HG02642 (cell line): ENCODE measurements at regions not wholly inside any gene's neighbourhood (a gene's known extent, or its start where the extent isn't known, plus 50 kb on each side); places are given as distances from the start of the nearest gene placed in this dataset.

Source experiments
- ATAC-seq: cut with Tn5 transposase; IDR thresholded peaks from one replicate; pipeline ENCODE4 v1.9.1; 2021; ENCODE audit warnings: mild to moderate bottlenecking; ENCODE audit not compliant: unreplicated experiment, poor library complexity

GRCh38 chr7:88522771-88523293 is 216.1 kb upstream of the STEAP4 start:
- ATAC-seq = no peak

- ATAC-seq = no peak
Observed at GRCh38 chr7:88516429-88516828, 209.7 kb upstream of the STEAP4 start.

DNA sequence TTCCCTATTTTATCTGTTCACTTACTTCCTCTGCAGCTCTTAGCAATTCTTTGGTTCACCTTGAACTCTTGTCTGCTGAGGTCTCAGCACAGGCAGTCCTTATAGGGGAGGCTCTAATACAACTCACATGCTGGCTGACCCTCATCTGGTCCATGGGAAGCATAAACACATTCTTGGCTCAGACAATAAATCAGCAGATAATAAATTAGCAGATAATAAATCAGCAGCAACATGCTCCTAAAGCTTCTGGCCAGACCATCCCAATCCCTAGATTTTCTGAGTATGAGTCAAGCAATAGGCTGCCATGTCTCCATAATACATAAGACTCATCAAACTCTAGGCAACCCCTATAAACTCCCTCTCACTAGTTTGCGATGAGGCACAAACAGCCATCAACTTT is 208.6 kb upstream of the STEAP4 start:
- ATAC-seq = no peak

GRCh38 chr7:88509341-88509740 is 202.6 kb upstream of the STEAP4 start:
- ATAC-seq = no peak

DNA sequence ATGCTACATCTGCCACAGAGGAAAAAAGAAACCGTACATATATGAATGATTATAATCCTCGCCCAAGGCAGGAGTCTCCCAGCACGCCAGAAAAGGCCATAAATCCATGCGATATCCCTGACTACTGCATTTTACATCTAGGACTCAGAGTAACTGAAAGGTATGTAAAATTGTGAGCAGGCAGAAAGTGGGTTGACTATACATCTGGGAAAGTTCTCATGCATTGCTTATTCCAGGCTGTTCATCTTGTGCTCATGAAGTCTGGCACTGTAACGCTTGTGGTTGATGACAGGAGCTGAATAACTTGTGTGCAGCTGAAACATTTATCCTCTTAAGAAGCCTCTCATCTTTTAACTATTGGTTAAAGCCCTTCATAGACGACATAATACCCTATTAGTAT is 193.4 kb upstream of the STEAP4 start:
- ATAC-seq = no peak

GRCh38 chr7:88495881-88496725 is 189.4 kb upstream of the STEAP4 start:
- ATAC-seq = no peak

DNA sequence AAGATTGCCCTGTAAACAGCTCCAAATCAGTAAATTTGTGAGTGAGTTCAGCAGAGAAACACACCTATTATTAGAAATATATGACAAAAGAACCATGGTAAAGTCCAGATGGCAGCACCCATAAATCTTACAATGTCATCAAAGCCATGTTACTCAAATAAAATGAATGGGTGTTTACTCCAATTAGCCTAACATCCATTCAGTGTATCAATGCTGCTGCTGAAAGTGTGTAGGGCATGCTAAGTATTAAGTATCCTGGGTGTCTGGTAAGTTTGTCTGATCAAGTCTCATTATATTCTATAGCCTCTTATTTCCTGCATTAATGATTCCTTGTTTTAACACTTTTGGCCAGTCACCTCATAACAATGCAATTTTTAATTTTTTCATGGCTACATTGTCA is 185.5 kb upstream of the STEAP4 start:
- ATAC-seq = no peak

DNA sequence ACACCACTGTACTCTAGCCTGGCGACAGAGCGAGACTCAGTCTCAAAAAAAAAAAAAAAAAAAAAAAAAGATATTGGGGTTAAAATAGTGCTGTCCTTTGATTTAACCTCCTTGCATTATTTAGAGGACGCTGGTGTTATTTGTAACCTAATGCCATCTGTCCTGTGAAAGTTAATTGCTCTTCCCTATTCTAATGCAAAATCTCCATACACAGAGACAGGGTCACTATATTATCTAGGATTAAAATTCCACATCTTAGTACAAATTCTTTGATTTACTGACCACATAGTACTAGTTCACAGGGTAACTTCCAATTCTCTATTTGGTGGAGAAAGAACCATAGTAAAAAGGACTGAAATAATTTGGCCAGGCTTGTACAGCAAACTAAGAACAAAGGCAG is 184.2 kb upstream of the STEAP4 start:
- ATAC-seq = no peak

- ATAC-seq = no peak
Observed at GRCh38 chr7:88490161-88490560, 183.5 kb upstream of the STEAP4 start.

DNA sequence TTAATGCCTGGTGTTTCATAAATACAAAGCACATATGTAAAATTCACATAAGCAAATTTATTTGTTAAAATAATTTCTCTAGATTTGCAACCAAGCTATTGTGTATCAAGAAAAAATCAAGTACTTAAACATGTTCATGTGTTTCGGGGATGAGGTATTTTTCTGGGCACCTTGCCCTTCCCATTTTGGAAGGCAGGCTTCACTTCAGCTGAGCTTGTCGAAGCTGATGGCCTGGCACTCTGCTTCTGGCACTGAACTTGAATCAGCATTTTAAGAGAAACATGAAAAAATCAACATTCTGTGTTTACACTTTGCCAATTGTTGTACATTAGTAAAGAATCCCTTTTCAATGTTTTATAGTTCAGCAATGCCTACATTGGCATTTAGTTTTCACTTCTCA is 179.1 kb upstream of the STEAP4 start:
- ATAC-seq = no peak

GRCh38 chr7:88484551-88484950 is 177.9 kb upstream of the STEAP4 start:
- ATAC-seq = no peak

DNA sequence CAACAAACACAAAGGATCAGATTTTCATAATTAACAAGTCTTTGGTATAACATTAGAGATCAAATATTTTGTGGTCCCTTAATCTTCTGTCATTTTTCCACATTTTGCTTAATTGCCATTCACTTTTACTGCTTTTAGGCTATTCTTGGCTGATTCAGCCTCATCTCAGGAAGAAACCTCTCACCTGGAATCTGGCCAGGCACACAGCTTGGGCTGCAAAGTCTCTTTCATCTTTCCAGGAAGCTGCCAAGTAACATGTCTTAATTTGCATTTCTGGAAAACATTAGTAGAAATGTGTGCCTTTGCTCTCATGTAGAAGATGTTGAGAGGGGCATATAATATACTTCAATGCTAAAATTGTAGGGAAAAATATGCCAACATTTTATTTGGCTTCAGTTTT is 174.2 kb upstream of the STEAP4 start:
- ATAC-seq = no peak

GRCh38 chr7:88480271-88480670 is 173.6 kb upstream of the STEAP4 start:
- no peak for ATAC-seq

- no peak for ATAC-seq
Observed at GRCh38 chr7:88477976-88478375, 171.3 kb upstream of the STEAP4 start.

DNA sequence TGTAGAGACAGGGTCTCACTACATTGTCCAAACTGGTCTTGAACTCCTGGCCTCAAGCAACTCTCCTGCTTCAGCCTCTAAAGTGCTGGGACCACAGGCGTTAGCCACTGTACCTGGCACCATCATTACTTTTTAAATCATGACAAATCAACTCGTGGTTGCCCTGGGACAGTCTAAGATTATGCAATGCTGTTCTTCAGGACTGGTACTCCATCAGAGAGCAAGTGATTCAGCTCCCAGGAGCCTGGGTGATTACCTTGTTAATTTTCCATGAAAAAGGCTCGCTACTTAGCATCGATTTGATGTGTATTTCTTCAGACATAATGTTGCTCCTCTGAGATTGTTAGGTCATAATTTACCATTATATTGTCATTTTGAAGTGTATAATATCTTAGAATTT is 158.9 kb upstream of the STEAP4 start:
- no peak for ATAC-seq

DNA sequence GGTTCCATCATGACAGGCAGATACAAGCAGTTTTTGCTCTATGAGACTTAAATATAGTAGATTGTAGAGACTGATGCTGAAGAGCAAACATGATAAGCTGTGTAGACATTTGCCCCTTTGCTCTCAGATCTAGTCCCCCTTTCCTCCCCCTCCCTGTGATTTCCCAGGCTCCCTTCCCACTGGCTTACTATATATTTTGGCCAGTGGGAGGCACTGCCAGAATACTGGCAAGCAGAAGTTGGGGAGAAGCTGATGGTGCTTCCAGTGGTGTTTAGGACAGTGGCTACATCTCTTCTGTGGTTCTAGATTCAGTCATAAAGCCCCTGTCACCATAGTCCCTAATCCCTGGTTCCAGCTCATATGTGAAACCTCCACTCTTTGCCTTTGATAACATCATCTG is 156.1 kb upstream of the STEAP4 start:
- ATAC-seq = no peak

- ATAC-seq = no peak
Observed at GRCh38 chr7:88460650-88461049, 154.0 kb upstream of the STEAP4 start.

DNA sequence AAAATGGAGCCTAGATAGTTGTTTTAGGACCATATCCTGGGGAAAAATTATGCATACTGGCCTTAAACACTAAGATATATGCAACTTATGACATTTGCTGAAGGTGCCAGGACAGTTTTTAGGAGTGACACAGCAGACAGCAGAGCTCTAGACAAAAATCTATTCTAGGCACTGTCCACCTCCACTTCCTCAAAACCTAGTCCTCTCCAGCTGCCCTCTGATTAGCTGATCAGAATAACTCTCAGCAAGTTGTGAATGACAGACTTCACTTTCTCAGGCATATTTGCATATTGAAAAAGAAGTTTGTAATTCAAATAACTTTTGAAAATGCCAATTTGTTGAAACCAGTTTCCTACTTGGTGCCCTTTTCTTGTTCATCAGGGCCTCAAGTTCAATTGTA is 152.3 kb upstream of the STEAP4 start:
- ATAC-seq = no peak

DNA sequence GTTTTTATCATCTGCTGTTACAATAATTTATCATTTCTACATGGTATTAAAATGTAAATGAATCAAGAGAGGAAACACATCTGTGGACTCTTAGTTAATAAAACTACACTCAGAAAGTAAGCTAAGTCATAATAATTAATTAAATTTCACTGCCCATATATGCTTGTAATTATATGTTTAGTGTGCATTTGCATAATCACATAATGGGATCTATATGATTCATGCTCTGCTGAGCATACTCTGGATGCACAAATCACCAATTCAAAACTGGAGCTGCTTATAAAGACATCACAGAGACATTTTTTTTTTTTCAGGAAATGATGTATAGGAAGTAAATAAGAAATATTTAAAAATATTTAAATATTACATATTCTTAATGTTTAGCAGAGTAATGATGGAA is 151.6 kb upstream of the STEAP4 start:
- ATAC-seq = no peak

DNA sequence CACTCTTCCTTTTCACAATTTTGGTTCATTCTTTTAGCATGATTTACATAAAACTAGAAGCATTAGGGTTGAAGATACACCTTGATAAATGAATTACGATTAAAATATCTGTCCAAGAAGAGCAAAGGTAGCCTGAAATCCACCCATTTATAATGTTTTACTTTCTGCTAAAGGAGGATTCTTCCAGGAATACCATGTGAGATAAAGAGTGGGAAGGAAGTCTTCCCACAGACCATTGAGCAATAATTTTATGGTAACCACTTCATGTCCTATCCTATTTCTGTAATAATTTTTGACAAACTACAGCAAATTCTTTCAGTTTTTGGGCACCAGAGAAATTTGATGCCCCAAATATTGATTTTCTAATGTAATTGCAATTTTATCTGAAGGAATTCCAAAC is 150.6 kb upstream of the STEAP4 start:
- no peak for ATAC-seq

- no peak for ATAC-seq
Observed at GRCh38 chr7:88456490-88456889, 149.8 kb upstream of the STEAP4 start.

DNA sequence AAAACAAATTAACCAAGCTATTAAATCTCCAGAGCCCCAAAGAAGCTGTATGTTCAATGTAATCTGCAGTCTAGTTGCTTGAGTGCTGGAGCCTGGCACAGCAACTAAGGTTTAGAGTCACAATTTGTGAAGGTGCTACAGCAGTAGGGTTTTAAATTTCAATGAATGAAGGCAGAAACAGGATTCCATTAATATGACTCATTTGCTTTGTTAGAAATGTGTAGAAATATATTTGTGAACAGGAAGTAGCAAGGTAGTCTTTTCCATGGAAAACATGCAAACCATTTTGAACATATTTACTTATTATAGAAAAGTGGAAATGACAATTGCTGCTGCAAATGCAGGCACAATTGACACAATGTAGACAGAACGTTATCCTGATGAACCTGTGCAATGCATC is 149.0 kb upstream of the STEAP4 start:
- ATAC-seq = no peak
